ENCODE measurements at regions not wholly inside any gene's neighbourhood (a gene's known extent, or its start where the extent isn't known, plus 50 kb on each side); places are given as distances from the start of the nearest gene placed in this dataset.

GRCh38 chr10:4108693-4109092, 323.7 kb upstream of the KLF6 start:
- DNase-seq (ENCODE audit: low spot score), result no peak

- no peak for DNase-seq (ENCODE audit: low spot score)
Measured at GRCh38 chr10:4107285-4107851, 322.4 kb upstream of the KLF6 start.

- no peak for DNase-seq (ENCODE audit: low spot score)
Measured at GRCh38 chr10:4103603-4104002, 318.6 kb upstream of the KLF6 start.

DNA sequence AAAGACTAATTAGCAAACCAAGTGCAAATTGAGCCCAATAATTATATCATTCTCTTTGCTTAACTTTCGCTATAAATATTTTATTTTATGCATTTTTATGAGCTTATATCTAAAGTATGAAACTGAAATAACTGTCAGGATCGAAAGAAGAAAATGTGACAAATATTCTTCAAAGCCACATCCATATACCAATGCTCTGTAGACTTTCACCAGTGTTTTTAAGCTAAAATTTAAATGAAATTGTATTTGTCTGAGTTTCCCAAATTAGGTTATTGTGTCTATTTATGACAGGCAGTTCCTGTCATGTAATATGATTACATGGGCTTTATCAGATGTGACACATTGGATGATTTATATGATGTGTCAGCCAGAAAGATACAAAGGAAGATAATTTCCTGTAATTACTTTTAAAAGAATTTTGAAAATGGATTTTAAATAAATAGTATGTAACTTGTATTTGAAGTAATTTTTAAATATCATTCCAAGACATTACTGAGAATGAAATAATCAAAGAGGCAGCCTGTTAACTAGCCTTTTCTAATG, 317.9 kb upstream of the KLF6 start:
- DNase-seq (ENCODE audit: low spot score), result no peak

- no peak for DNase-seq (ENCODE audit: low spot score)
Measured at GRCh38 chr10:4101918-4102654, 317.1 kb upstream of the KLF6 start.

DNA sequence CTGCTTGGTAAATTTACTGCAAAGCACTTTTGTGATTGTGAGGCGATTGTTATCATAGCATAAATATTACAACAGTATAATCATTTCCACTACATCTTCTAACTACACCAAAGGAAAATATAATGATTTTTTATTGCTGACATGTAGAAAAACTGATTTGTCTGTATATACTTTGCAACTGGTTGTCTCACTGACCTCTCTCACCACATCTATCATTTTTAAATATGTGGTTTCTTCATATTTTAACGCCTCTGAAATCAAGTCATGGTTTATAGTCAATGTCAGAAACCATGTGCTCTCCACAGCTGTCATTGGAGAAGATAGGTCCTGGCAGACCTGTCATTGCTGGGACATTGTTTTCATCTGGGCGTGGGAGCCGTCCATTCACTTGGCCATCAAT, 315.4 kb upstream of the KLF6 start:
- DNase-seq (ENCODE audit: low spot score), result no peak

- DNase-seq (ENCODE audit: low spot score), result no peak
Measured at GRCh38 chr10:4099202-4099601, 314.2 kb upstream of the KLF6 start.

GRCh38 chr10:4095166-4095917, 310.3 kb upstream of the KLF6 start:
- DNase-seq (ENCODE audit: low spot score), result no peak

DNA sequence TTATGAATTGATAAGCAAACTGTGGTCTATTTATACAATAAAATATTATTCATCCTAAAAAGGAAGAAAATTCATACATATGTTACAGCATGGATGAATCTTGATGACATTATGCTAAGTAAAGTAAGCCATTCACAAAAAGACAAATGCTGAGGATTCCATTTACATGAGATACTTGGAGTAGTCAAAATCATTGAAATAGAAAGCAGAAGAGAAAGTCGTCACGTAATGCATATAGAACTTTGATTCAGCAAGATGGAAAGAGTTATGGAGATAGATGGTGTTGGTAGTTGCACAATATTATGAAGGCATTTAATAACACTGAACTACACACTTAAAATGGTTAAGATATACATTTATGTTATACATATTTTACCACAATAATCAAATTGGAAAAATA, 309.7 kb upstream of the KLF6 start:
- no peak for DNase-seq (ENCODE audit: low spot score)

DNA sequence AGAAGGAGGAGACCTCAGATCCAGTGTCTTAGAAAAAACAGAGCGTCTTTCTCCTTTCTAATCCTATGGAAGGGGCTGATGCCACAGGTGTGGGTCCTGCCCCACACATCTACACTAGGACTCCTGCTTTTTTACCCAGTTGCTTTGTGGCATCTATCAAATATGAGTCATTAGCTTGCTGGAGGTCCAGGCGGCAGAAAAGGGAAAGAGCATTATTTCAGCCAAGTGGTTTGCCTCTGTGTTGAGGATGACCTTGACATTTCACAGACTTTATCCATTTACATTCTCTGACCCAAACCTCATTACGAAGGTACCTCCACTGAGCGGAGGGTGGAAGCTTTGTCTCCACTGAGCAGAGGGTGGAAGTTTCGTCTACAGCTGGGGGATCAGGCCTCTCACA, 308.4 kb upstream of the KLF6 start:
- no peak for DNase-seq (ENCODE audit: low spot score)

DNA sequence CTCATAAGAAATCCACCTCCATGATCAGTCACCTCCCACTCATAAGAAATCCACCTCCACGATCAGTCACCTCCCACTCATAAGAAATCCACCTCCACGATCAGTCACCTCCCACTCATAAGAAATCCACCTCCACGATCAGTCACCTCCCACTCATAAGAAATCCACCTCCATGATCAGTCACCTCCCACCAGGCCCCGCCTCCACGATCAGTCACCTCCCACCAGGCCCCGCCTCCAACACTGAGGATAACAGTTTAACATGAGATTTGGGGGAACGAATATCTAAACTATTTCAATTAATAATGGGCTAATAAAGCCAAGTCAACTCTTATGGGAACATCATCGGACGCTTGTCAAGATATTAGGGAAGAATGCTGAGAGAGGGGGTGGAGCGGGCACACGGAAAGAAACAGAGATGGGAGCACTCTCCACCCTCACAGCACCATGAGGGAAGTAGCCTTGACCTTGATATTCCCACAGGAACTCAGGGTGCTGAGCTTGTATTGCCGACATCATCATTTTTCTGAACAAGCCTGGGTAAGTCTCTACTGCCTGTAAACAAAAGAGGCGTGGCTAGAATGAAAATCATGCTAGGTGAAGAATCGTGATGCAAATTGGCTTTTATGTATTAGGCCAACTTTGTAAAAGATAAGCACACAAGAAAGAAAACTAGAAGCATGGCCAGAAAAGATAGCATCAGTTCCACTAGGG, 303.5 kb upstream of the KLF6 start:
- DNase-seq (ENCODE audit: low spot score), result no peak

GRCh38 chr10:4086131-4086898, 301.3 kb upstream of the KLF6 start:
- DNase-seq (ENCODE audit: low spot score), result no peak

DNA sequence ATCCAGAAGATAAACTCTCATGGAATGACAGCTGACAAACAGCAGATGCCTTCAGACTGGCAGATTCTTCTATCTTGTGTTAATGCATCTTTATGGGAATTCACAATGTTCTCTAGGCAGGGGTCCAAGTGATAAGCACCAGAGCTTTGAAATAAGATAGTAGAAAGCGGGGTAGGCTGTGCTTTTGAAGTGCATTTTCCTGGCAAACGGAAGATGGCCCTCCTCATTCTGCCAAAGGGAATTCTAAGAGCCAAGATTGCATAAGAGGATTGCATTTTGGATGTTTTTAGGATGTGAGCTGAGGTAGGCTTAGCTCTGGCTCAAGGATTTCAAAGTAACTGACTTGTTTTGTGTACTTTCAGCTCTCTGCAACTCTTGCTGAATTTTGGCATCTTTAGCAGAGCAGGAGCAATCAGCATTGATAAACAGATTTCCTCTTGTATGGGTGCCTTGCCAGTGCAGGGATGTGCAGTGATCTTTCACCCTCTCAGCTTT, 298.5 kb upstream of the KLF6 start:
- DNase-seq (ENCODE audit: low spot score), result no peak

- DNase-seq (ENCODE audit: low spot score), result no peak
Measured at GRCh38 chr10:4082861-4083260, 297.9 kb upstream of the KLF6 start.

- DNase-seq (ENCODE audit: low spot score), result no peak
Measured at GRCh38 chr10:4081685-4082111, 296.7 kb upstream of the KLF6 start.

DNA sequence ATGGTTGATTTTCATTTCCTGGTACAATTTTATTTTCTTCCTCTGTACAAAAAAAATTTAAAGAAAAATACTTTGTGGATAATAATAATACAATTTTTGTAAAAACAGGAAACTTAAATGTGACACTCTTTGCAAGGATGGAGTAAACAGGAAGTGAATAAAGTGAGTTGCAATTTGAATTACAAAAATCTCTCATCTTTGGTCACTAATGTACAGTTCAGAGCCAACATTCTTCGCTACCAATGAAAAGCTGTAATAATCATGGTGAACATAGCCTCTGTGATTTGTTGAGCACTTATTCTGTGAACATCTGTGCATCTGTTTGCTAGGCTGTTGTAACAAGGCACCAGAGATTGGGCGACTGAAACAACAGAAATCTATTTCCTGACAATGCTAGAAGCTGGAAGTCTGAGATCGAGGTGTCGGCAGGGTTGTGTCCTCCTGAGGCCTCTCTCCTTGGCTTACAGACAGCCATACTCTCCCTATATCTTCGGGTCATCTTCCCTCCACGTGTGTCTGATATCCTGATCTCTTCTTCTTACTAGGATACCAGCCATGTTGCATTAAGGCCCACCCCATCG, 295.3 kb upstream of the KLF6 start:
- DNase-seq (ENCODE audit: low spot score), result no peak

DNA sequence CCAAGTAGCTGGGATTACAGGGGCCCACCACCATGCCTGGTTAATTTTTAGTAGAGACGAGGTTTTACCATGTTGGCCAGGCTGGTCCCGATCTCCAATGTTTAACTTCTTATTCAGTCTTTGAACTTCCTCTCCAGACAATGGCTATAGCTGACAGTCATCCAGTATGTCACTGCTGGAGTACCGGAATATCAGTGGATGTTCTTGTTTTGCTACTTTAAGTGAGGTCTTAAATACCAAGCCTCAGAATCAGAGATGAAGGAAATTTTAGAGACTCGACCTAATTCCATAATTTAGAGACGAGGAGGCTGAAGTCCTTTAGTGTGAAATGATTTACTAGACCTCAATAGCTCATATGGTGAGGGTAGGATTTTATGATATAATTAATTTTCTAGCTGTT, 294.8 kb upstream of the KLF6 start:
- no peak for DNase-seq (ENCODE audit: low spot score)

- DNase-seq (ENCODE audit: low spot score), result no peak
Measured at GRCh38 chr10:4077804-4078203, 292.8 kb upstream of the KLF6 start.

DNA sequence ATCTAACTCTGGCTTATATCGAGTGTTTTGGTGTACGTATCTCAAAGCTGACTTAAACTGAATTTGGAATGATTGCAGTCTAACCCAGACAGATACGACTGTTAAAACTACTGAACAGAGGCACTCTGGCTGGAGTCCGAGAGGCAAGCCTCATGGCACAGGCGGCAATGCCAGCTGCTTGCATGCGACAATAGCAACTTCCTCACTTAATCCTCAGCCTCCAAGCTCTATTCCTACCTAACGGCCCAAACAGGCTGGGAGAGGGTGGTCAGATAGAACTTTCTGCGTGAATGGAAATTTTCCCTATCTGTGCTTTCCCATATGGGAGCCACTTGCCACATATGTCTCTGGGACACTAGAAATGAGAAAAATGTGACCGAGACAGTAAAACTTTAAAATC, 292.0 kb upstream of the KLF6 start:
- no peak for DNase-seq (ENCODE audit: low spot score)

GRCh38 chr10:4075443-4075842, 290.4 kb upstream of the KLF6 start:
- no peak for DNase-seq (ENCODE audit: low spot score)

Measured in iPS-NIHi11 (cell line).